Fibroblast of lung (primary cell): ENCODE measurements at regions not wholly inside any gene's neighbourhood (a gene's known extent, or its start where the extent isn't known, plus 50 kb on each side); places are given as distances from the start of the nearest gene placed in this dataset.

ENCODE experiments used
- DNase-seq, 2 donors: peaks; one replicate each; pipeline versions ENCODE4 v3.0.0 to v3.0.0-alpha.2; 2010; ENCODE audit warnings: low read depth in 2 of 2
- H2AFZ ChIP-seq: 2 replicates; pipeline ENCODE4 v1.5.1; 2012; ENCODE audit warnings: low read length, control low read depth, inconsistent platforms
- H3K27ac ChIP-seq: 2 replicates; pipeline ENCODE4 v1.5.1; 2011; ENCODE audit warnings: low read length, control low read depth; ENCODE audit not compliant: insufficient read depth
- H3K27me3 ChIP-seq: 2 replicates; pipeline ENCODE4 v1.5.1; 2011; ENCODE audit warnings: mild to moderate bottlenecking, low read length; ENCODE audit not compliant: control insufficient read depth, insufficient read depth
- H3K36me3 ChIP-seq: 2 replicates; pipeline ENCODE4 v1.5.1; 2011; ENCODE audit warnings: low read length; ENCODE audit not compliant: control insufficient read depth, insufficient read depth
- H3K4me1 ChIP-seq: 2 replicates; pipeline ENCODE4 v1.5.1; 2011; ENCODE audit warnings: low read length; ENCODE audit not compliant: control insufficient read depth, insufficient read depth; ENCODE audit errors: extremely low read depth
- H3K4me2 ChIP-seq: 2 replicates; pipeline ENCODE4 v1.5.1; 2011; ENCODE audit warnings: low read length, control low read depth; ENCODE audit not compliant: insufficient read depth; ENCODE audit errors: extremely low read depth
- H3K4me3 ChIP-seq, 4 experiments: fragments of 200-600 bp in 1 of 4; sonication (generic) in 1 of 4; replicated peaks in 1 of 4; 2 replicates each; pipeline ENCODE4 v1.5.1; 2011 to 2016; ENCODE audit warnings: low read length in 4 of 4, low read depth in 3 of 4, mild to moderate bottlenecking in 3 of 4, control low read depth in 2 of 4, inconsistent platforms in 1 of 4, mixed read lengths in 1 of 4; ENCODE audit not compliant: insufficient read depth in 1 of 4; ENCODE audit errors: control extremely low read depth in 1 of 4
- H3K79me2 ChIP-seq: 2 replicates; pipeline ENCODE4 v1.5.1; 2012; ENCODE audit warnings: mild to moderate bottlenecking, low read length, inconsistent platforms; ENCODE audit not compliant: control insufficient read depth, insufficient read depth
- H3K9ac ChIP-seq: 2 replicates; pipeline ENCODE4 v1.5.1; 2011; ENCODE audit warnings: mild to moderate bottlenecking, low read length, control low read depth; ENCODE audit not compliant: insufficient read depth
- H3K9me3 ChIP-seq: 2 replicates; pipeline ENCODE4 v1.5.1; 2012; ENCODE audit warnings: low read depth, low read length; ENCODE audit not compliant: control insufficient read depth, insufficient read depth
- H4K20me1 ChIP-seq: 2 replicates; pipeline ENCODE4 v1.5.1; 2011; ENCODE audit warnings: low read length; ENCODE audit not compliant: control insufficient read depth, insufficient read depth; ENCODE audit errors: extremely low read depth
- CTCF ChIP-seq, 2 donors: IDR thresholded peaks in 1 of 2; conservative IDR thresholded peaks in 1 of 2; 1 replicate in 1 of 2; 2 replicates in 1 of 2; pipeline ENCODE4 v1.5.1; 2011 to 2012; ENCODE audit warnings: low read length in 2 of 2, control low read depth in 1 of 2, inconsistent platforms in 1 of 2, low read depth in 1 of 2, mild to moderate bottlenecking in 1 of 2
- EZH2 ChIP-seq: IDR thresholded peaks from 2 replicates; pipeline ENCODE4 v1.5.1; 2012; ENCODE audit warnings: low read length, control low read depth, mild to moderate bottlenecking; ENCODE audit errors: missing control alignments

- H4K20me1 ChIP-seq: no peaks in the 10 kb centered on the region
- no peak overlapping the region for H3K27ac ChIP-seq
These were observed 183.4 kb upstream of the XYLT1 start for GRCh38 chr16:17654142-17654541.

DNA sequence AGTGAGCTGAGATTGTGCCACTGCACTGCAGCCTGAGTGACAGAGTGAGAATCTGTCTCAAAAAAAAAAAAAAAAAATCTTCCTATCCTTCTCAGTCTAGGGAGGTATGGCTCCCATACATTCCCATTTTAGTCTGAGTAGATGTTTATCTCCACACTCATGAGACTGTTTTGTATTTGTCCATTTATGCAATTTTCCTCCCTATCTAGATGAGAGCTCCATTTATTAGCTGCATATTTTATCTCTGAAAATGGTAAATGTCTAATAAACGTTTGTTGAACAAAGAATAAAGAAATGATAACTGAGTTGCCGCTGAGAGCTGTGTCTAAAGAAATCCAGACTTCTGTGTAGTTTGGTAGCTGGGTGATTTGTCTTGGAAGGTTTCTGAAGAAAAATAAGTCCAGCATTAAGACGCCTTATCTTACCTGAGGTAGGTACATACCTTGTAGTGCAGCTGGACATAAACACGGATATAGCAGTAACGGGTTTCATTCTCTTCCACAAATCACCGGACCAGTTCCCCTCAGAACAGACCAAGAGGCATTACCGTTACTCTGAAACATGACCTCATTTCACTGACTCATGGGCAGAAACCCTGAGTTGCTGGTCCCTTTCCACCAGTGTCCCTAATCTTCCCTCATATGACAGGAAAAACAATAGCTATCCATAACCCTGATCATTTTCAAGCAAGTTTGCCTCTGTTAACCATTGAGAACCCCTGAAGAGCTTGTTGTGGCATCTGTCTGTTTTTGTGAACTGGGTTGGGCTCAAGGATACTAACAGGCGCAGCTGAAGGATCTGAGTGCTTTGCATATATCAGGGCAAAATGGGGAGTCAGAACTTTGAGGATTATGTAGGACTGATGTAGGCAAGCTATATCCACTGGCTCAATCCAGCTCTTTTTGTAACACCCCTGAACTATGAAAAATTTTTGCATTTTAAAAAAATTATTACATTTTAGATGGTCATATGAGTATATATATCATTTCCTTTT lies 177.4 kb upstream of the XYLT1 start:
- Histone ChIP-seq H3K9ac (no peak overlapping the region), H4K20me1 (no peaks in the 10 kb centered on the region), H2AFZ (no peak overlapping the region), H3K27me3 (no peaks in the 10 kb centered on the region), H3K9me3 (no peaks in the 10 kb centered on the region), H3K4me3 (no peak overlapping the region), H3K36me3 (no peaks in the 10 kb centered on the region), H3K27ac (no peak overlapping the region), H3K4me2 (no peak overlapping the region), H3K79me2 (no peaks in the 10 kb centered on the region), H3K4me1 (no peaks in the 10 kb centered on the region)
- peak in 1 of 2 donors; percentile 9 for DNase-seq
- TF ChIP-seq EZH2: no peak
- no peak for TF ChIP-seq CTCF (conservative IDR thresholded peaks at IDR 0.05 in 1 of 2, IDR thresholded peaks at IDR 0.05 in 1 of 2; ENCODE audit: low read depth in 1 of 2, low read length in 2 of 2)

More at GRCh38 chr16:17654142-17654541, 183.4 kb upstream of the XYLT1 start:
- Histone ChIP-seq H2AFZ (no peak overlapping the region), H3K36me3 (no peaks in the 10 kb centered on the region), H3K27me3 (no peaks in the 10 kb centered on the region), H3K4me1 (no peaks in the 10 kb centered on the region), H3K4me2 (no peak overlapping the region), H3K9ac (no peak overlapping the region), H3K79me2 (no peaks in the 10 kb centered on the region), H3K9me3 (no peaks in the 10 kb centered on the region), H3K4me3 (no peak overlapping the region)
- no peak for TF ChIP-seq EZH2
- TF ChIP-seq CTCF (conservative IDR thresholded peaks at IDR 0.05 in 1 of 2, IDR thresholded peaks at IDR 0.05 in 1 of 2; ENCODE audit: low read depth in 1 of 2, low read length in 2 of 2): no peak
- no peak for DNase-seq

DNA sequence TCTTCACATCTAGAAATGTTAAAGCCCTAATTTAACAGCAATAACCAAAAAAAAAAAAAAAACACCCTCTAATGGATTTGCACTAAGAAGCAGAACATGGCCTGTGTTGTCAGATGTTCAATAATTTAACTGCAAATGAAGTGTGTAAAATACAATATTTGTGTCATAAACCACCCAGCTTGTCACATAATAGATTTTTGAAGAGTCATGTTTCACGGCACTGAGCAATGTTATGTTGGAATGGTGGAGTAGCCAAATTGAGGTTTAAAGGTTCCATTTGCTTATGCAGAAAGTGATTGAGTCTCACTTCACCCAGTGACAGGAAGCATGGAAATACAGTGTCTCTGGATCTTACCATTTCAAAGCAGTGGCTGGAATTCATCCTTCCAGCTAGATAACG lies 173.2 kb upstream of the XYLT1 start:
- Histone ChIP-seq H3K9me3 (no peaks in the 10 kb centered on the region), H2AFZ (no peak overlapping the region), H3K79me2 (no peaks in the 10 kb centered on the region), H3K9ac (no peak overlapping the region), H3K4me1 (no peaks in the 10 kb centered on the region), H3K27ac (no peak overlapping the region), H3K27me3 (no peaks in the 10 kb centered on the region), H3K4me3 (no peak overlapping the region), H3K4me2 (no peak overlapping the region), H3K36me3 (no peaks in the 10 kb centered on the region), H4K20me1 (no peaks in the 10 kb centered on the region)
- TF ChIP-seq CTCF (conservative IDR thresholded peaks at IDR 0.05 in 1 of 2, IDR thresholded peaks at IDR 0.05 in 1 of 2; ENCODE audit: low read depth in 1 of 2, low read length in 2 of 2): no peak
- TF ChIP-seq EZH2: no peak
- no peak for DNase-seq
